BJ (cell line): ENCODE measurements at regions not wholly inside any gene's neighbourhood (a gene's known extent, or its start where the extent isn't known, plus 50 kb on each side); places are given as distances from the start of the nearest gene placed in this dataset.

ENCODE experiments used
- CTCF ChIA-PET: fragments of 350-600 bp; formaldehyde crosslinking; extraction: SDS; loops from one replicate; lab custom pipeline; 2021; ENCODE audit warnings: antibody characterized with exemption, inconsistent platforms; lab: Yijun Ruan, JAX
- POLR2A ChIA-PET: fragments of 300-600 bp; sonication (Branson Sonifier 250); formaldehyde crosslinking; extraction: SDS; loops from one replicate; lab custom pipeline; 2021; ENCODE audit warnings: antibody characterized with exemption; lab: Charles Lee
- DNase-seq: peaks from one replicate; pipeline ENCODE4 v3.0.0-alpha.2; 2011; ENCODE audit warnings: low read depth
- H3K27me3 ChIP-seq: 2 replicates; pipeline ENCODE4 v1.6.0; 2011; ENCODE audit warnings: low read length; ENCODE audit not compliant: control insufficient read depth, insufficient read depth
- H3K36me3 ChIP-seq: 2 replicates; pipeline ENCODE4 v1.5.1; 2011; ENCODE audit warnings: low read length; ENCODE audit not compliant: control insufficient read depth, insufficient read depth
- H3K4me3 ChIP-seq: 2 replicates; pipeline ENCODE4 v1.5.1; 2011; ENCODE audit warnings: low read depth, mild to moderate bottlenecking, control low read depth, low read length
- TF ChIP-seq, protein P1 (sequence below): IDR thresholded peaks from 2 replicates; pipeline ENCODE4 v1.5.1; 2011; ENCODE audit warnings: low read depth, mild to moderate bottlenecking, control low read depth, inconsistent platforms, low read length, moderate library complexity; ENCODE audit not compliant: insufficient read depth

DNA sequence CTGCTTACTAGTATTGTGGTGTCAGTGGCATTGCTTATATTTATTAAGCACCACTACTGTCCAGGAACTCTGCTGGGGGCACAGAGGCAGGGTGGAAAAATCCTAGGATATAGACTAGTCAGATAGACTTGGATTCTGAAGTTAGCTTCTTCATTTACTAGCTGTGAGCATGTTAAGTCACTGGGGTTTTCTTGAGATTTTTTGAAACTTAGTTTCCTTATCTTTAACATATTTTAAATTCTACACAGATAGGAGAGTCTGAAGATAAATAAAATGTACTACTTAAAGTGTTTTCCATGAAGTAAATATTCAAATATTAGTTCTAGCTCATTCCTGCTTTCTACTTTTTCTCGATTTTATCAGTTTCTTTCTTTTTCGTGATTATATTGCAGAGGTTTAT lies 196.9 kb upstream of the GRID2 start:
- no peaks in the 10 kb centered on the region for H3K27me3 ChIP-seq
- DNase-seq = no peak
- POLR2A ChIA-PET = no interaction called here
- H3K4me3 ChIP-seq = no peak overlapping the region
- CTCF ChIA-PET = no interaction called here
- no peaks in the 10 kb centered on the region for H3K36me3 ChIP-seq
- TF ChIP-seq, protein P1, sequence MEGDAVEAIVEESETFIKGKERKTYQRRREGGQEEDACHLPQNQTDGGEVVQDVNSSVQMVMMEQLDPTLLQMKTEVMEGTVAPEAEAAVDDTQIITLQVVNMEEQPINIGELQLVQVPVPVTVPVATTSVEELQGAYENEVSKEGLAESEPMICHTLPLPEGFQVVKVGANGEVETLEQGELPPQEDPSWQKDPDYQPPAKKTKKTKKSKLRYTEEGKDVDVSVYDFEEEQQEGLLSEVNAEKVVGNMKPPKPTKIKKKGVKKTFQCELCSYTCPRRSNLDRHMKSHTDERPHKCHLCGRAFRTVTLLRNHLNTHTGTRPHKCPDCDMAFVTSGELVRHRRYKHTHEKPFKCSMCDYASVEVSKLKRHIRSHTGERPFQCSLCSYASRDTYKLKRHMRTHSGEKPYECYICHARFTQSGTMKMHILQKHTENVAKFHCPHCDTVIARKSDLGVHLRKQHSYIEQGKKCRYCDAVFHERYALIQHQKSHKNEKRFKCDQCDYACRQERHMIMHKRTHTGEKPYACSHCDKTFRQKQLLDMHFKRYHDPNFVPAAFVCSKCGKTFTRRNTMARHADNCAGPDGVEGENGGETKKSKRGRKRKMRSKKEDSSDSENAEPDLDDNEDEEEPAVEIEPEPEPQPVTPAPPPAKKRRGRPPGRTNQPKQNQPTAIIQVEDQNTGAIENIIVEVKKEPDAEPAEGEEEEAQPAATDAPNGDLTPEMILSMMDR = no peak

DNA sequence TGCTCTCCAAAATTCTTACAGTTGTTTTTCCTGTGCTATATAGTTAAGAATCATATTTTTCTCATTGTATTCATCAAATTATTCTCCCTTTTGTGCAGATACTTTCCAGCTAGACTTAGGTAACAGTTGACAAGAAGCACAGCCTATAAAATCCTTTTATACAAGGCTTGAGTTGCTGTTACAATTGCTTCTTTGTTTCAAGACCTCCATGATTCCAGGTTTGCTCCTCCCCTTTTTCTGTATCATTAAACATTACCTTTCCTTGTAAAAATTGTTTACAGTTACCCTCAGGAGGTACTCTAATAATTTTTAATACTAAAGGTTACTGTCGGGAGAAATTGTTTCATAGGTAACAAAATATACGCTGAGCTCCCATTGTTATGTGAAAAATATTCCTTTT lies 192.3 kb upstream of the GRID2 start:
- no peaks in the 10 kb centered on the region for H3K27me3 ChIP-seq
- DNase-seq = no peak
- ChIA-PET CTCF (interaction anchor here (1.9 kb wide), 1 partner anchor 10 kb away, joined by 5 read pairs; no protein-coding TSS in a partner anchor), POLR2A (no interaction called here)
- TF ChIP-seq, protein P1 = no peak
- H3K36me3 ChIP-seq = no peaks in the 10 kb centered on the region
- H3K4me3 ChIP-seq = no peak overlapping the region

DNA sequence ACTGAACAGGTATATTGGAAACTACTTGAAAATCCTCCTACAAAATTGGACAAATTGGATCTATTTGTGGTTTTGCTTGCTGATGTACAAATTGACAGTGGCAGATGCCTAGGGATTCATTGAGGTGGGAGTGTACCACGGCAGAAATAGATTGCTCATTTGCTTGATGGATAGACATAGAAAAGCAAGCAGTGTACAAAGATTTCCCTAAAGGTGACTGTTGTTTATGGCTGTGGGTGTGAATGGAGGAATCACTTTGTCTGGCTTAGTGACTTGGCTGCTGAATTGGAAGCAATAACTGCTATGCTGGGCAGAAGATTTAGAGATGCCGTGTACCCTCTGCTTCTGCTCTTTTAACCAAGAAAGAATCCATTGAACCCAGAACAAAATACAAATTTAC lies 191.0 kb upstream of the GRID2 start:
- H3K4me3 ChIP-seq = no peak overlapping the region
- ChIA-PET POLR2A (no interaction called here), CTCF (no interaction called here)
- H3K27me3 ChIP-seq = no peaks in the 10 kb centered on the region
- TF ChIP-seq, protein P1 = no peak
- no peaks in the 10 kb centered on the region for H3K36me3 ChIP-seq
- DNase-seq = no peak

- H3K4me3 ChIP-seq = no peak overlapping the region
- POLR2A ChIA-PET = no interaction called here
- no peaks in the 10 kb centered on the region for H3K36me3 ChIP-seq
- no peaks in the 10 kb centered on the region for H3K27me3 ChIP-seq
- DNase-seq = no peak
- CTCF ChIA-PET = no interaction called here
- TF ChIP-seq, protein P1 = no peak
Observed at GRCh38 chr4:92120810-92121498, 182.8 kb upstream of the GRID2 start.

DNA sequence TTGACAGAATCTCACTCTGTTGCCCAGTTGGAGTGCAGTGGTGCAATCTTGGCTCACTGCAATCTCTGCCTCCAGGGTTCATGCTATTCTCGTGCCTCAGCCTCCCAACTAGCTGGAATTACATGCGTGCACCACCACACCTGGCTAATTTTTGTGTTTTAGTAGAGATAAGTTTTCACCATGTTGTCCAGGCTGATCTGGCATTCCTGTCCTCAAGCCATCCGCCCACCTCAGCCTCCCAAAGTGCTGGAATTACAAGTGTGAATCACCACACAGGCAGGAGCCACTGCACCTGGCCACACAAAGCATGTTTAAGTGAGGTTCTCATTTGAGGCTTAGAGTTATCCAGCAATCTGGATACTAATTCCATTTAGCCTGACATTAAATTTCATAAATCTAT lies 180.9 kb upstream of the GRID2 start:
- ChIA-PET POLR2A (no interaction called here), CTCF (no interaction called here)
- no peak for DNase-seq
- Histone ChIP-seq H3K4me3 (no peak overlapping the region), H3K27me3 (no peaks in the 10 kb centered on the region), H3K36me3 (no peaks in the 10 kb centered on the region)
- TF ChIP-seq, protein P1 = no peak
